Activated CD8-positive, alpha-beta memory T cell treated with anti-CD3 and anti-CD28 coated beads, Interleukin-2, amount 10 ng/mL, durations not matched to agents 7 days and 5 days (primary cell): ENCODE measurements at regions not wholly inside any gene's neighbourhood (a gene's known extent, or its start where the extent isn't known, plus 50 kb on each side); places are given as distances from the start of the nearest gene placed in this dataset.
"Not testable (repeated sequence)": the region's sequence is repeated elsewhere in the genome, so short reads cannot be mapped to it uniquely, and the experiment has no call there.

ENCODE experiments used
- ATAC-seq: fragments of 150-1000 bp; cut with Tn5 transposase; one replicate; pipeline ENCODE4 v1.10.0; 2021; ENCODE audit warnings: moderate library complexity
- CTCF ChIA-PET: fragments of 350-600 bp; sonication (Branson Sonifier 250); formaldehyde crosslinking; loops from one replicate; lab custom pipeline; 2021; ENCODE audit warnings: antibody characterized with exemption; lab: Charles Lee
- DNase-seq: peaks from one replicate; pipeline ENCODE4 v3.0.0-alpha.2; 2020
- H3K27ac Mint-ChIP-seq: one replicate; pipeline ENCODE4 v1.8.0; 2021; ENCODE audit warnings: mild to moderate bottlenecking, mixed read lengths
- H3K27me3 Mint-ChIP-seq: one replicate; pipeline ENCODE4 v1.8.0; 2021; ENCODE audit warnings: mixed read lengths
- H3K36me3 Mint-ChIP-seq: one replicate; pipeline ENCODE4 v1.8.0; 2021; ENCODE audit warnings: mild to moderate bottlenecking, mixed read lengths
- H3K4me1 Mint-ChIP-seq: one replicate; pipeline ENCODE4 v1.8.0; 2021; ENCODE audit warnings: mixed read lengths
- H3K4me3 Mint-ChIP-seq: one replicate; pipeline ENCODE4 v1.8.0; 2021; ENCODE audit warnings: mild to moderate bottlenecking, moderate library complexity, mixed read lengths
- H3K9me3 Mint-ChIP-seq: one replicate; pipeline ENCODE4 v1.8.0; 2022; ENCODE audit warnings: low read depth, mixed read lengths

- Mint-ChIP-seq H3K4me3 (no peak overlapping the region), H3K27me3 (no peaks in the 10 kb centered on the region), H3K9me3 (peaks cover 2% of the 10 kb centered on the region), H3K4me1 (no peaks in the 10 kb centered on the region), H3K36me3 (no peaks in the 10 kb centered on the region), H3K27ac (no peak overlapping the region)
- ATAC-seq (no peak), DNase-seq (no peak)
- CTCF ChIA-PET: no interaction called here
These were observed 85.2 kb downstream of the FDX1 start for GRCh38 chr11:110514967-110515366.

GRCh38 chr11:110517381-110517780 is 87.6 kb downstream of the FDX1 start:
- ATAC-seq, H3K27me3 Mint-ChIP-seq, CTCF ChIA-PET, DNase-seq, H3K27ac Mint-ChIP-seq, H3K4me3 Mint-ChIP-seq, H3K9me3 Mint-ChIP-seq: not testable (repeated sequence)
- Mint-ChIP-seq H3K36me3 (peaks cover 12% of the 10 kb centered on the region), H3K4me1 (peaks cover 12% of the 10 kb centered on the region)

GRCh38 chr11:110518809-110519514 is 89.2 kb downstream of the FDX1 start:
- Mint-ChIP-seq H3K36me3 (peaks cover 26% of the 10 kb centered on the region), H3K4me1 (peaks cover 22% of the 10 kb centered on the region), H3K4me3 (no peak overlapping the region), H3K27ac (no peak overlapping the region), H3K9me3 (peaks cover 12% of the 10 kb centered on the region), H3K27me3 (no peaks in the 10 kb centered on the region)
- no peak for ATAC-seq
- no peak for DNase-seq
- CTCF ChIA-PET: no interaction called here

GRCh38 chr11:110519796-110520195 is 90.0 kb downstream of the FDX1 start:
- peaks cover 15% of the 10 kb centered on the region for H3K9me3 Mint-ChIP-seq
- peaks cover 26% of the 10 kb centered on the region for H3K4me1 Mint-ChIP-seq
- H3K27ac Mint-ChIP-seq: no peak overlapping the region
- H3K4me3 Mint-ChIP-seq: no peak overlapping the region
- ATAC-seq: no peak
- no peaks in the 10 kb centered on the region for H3K27me3 Mint-ChIP-seq
- H3K36me3 Mint-ChIP-seq: peaks cover 33% of the 10 kb centered on the region
- CTCF ChIA-PET: no interaction called here
- DNase-seq: no peak

GRCh38 chr11:110522471-110522870 is 92.7 kb downstream of the FDX1 start:
- H3K27me3 Mint-ChIP-seq: no peaks in the 10 kb centered on the region
- peak; percentile 54 for ATAC-seq
- H3K9me3 Mint-ChIP-seq: peaks cover 18% of the 10 kb centered on the region
- peaks cover 50% of the 10 kb centered on the region for H3K4me1 Mint-ChIP-seq
- H3K4me3 Mint-ChIP-seq: no peak overlapping the region
- peaks cover 38% of the 10 kb centered on the region for H3K36me3 Mint-ChIP-seq
- CTCF ChIA-PET: interaction anchor here (0.8 to 2.1 kb wide), 2 partner anchors 76 to 189 kb away, joined by 4 to 6 read pairs; no protein-coding TSS in a partner anchor
- H3K27ac Mint-ChIP-seq: peak overlapping the region; percentile 49
- DNase-seq: no peak

GRCh38 chr11:110524238-110524637 is 94.5 kb downstream of the FDX1 start:
- peak overlapping the region; percentile 50 for H3K27ac Mint-ChIP-seq
- H3K9me3 Mint-ChIP-seq: peaks cover 21% of the 10 kb centered on the region
- peaks cover 52% of the 10 kb centered on the region for H3K36me3 Mint-ChIP-seq
- ATAC-seq (no peak), DNase-seq (no peak)
- no peaks in the 10 kb centered on the region for H3K27me3 Mint-ChIP-seq
- no peak overlapping the region for H3K4me3 Mint-ChIP-seq
- H3K4me1 Mint-ChIP-seq: peaks cover 50% of the 10 kb centered on the region
- CTCF ChIA-PET: no interaction called here

- peaks cover 52% of the 10 kb centered on the region for H3K36me3 Mint-ChIP-seq
- peak overlapping the region; percentile 86 for H3K27ac Mint-ChIP-seq
- no peaks in the 10 kb centered on the region for H3K27me3 Mint-ChIP-seq
- DNase-seq (peak; percentile 43), ATAC-seq (peak; percentile 57)
- peaks cover 50% of the 10 kb centered on the region for H3K4me1 Mint-ChIP-seq
- H3K9me3 Mint-ChIP-seq: peaks cover 21% of the 10 kb centered on the region
- H3K4me3 Mint-ChIP-seq: peak overlapping the region; percentile 49
- CTCF ChIA-PET: interaction anchor here (1.0 to 1.6 kb wide), 2 partner anchors 72 to 90 kb away, joined by 3 read pairs; no protein-coding TSS in a partner anchor
These were observed 96.1 kb downstream of the FDX1 start for GRCh38 chr11:110525883-110526282.

GRCh38 chr11:110526323-110526722 is 96.6 kb downstream of the FDX1 start:
- H3K4me3 Mint-ChIP-seq: peak overlapping the region; percentile 49
- CTCF ChIA-PET: interaction anchor here (1.0 to 1.6 kb wide), 2 partner anchors 72 to 91 kb away, joined by 3 read pairs; no protein-coding TSS in a partner anchor
- H3K27me3 Mint-ChIP-seq: no peaks in the 10 kb centered on the region
- H3K9me3 Mint-ChIP-seq: peaks cover 21% of the 10 kb centered on the region
- peaks cover 48% of the 10 kb centered on the region for H3K4me1 Mint-ChIP-seq
- peaks cover 49% of the 10 kb centered on the region for H3K36me3 Mint-ChIP-seq
- H3K27ac Mint-ChIP-seq: peak overlapping the region; percentile 86
- peak; percentile 57 for DNase-seq
- peak; percentile 70 for ATAC-seq
